ENCODE measurements at regions not wholly inside any gene's neighbourhood (a gene's known extent, or its start where the extent isn't known, plus 50 kb on each side); places are given as distances from the start of the nearest gene placed in this dataset.

DNA sequence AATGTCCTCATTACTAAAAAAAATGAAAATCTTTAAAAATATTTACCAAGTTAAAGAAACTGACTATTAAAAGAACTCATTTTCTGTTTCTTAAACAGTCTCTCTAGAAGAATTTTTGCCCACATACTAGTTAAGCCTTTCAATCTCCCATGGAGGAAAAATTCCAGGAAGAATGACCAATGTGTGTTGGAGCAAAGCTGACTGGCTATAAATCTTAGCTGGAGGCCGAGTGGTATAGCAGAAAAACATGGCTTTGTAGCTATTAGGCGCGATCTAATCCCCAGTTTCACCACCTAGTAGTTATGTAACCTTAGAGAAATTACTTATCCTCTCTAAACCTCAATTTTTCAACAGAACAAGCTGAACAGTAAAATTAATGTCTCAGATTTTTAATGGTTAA, 135.5 kb upstream of the PRLR start:
- TF ChIP-seq, protein P1, sequence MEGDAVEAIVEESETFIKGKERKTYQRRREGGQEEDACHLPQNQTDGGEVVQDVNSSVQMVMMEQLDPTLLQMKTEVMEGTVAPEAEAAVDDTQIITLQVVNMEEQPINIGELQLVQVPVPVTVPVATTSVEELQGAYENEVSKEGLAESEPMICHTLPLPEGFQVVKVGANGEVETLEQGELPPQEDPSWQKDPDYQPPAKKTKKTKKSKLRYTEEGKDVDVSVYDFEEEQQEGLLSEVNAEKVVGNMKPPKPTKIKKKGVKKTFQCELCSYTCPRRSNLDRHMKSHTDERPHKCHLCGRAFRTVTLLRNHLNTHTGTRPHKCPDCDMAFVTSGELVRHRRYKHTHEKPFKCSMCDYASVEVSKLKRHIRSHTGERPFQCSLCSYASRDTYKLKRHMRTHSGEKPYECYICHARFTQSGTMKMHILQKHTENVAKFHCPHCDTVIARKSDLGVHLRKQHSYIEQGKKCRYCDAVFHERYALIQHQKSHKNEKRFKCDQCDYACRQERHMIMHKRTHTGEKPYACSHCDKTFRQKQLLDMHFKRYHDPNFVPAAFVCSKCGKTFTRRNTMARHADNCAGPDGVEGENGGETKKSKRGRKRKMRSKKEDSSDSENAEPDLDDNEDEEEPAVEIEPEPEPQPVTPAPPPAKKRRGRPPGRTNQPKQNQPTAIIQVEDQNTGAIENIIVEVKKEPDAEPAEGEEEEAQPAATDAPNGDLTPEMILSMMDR (IDR thresholded peaks at IDR 0.05; ENCODE audit: control insufficient read depth, insufficient read depth, low read depth, low read length, missing control alignments): no peak
- no peak overlapping the region for H3K4me3 ChIP-seq (ENCODE audit: control insufficient read depth, low read depth, low read length)
- DNase-seq (ENCODE audit: low read depth): no peak

GRCh38 chr5:35364350-35364749, 134.1 kb upstream of the PRLR start:
- TF ChIP-seq, protein P1 (IDR thresholded peaks at IDR 0.05; ENCODE audit: control insufficient read depth, insufficient read depth, low read depth, low read length, missing control alignments): no peak
- DNase-seq (ENCODE audit: low read depth): no peak
- H3K4me3 ChIP-seq (ENCODE audit: control insufficient read depth, low read depth, low read length): no peak overlapping the region

GRCh38 chr5:35363387-35363965, 133.2 kb upstream of the PRLR start:
- H3K4me3 ChIP-seq (ENCODE audit: control insufficient read depth, low read depth, low read length): no peak overlapping the region
- TF ChIP-seq, protein P1 (IDR thresholded peaks at IDR 0.05; ENCODE audit: control insufficient read depth, insufficient read depth, low read depth, low read length, missing control alignments): no peak
- DNase-seq (ENCODE audit: low read depth): no peak

GRCh38 chr5:35362772-35363171, 132.5 kb upstream of the PRLR start:
- TF ChIP-seq, protein P1 (IDR thresholded peaks at IDR 0.05; ENCODE audit: control insufficient read depth, insufficient read depth, low read depth, low read length, missing control alignments): no peak
- DNase-seq (ENCODE audit: low read depth): no peak
- H3K4me3 ChIP-seq (ENCODE audit: control insufficient read depth, low read depth, low read length): no peak overlapping the region

GRCh38 chr5:35360671-35361070, 130.4 kb upstream of the PRLR start:
- TF ChIP-seq, protein P1 (IDR thresholded peaks at IDR 0.05; ENCODE audit: control insufficient read depth, insufficient read depth, low read depth, low read length, missing control alignments): no peak
- no peak for DNase-seq (ENCODE audit: low read depth)
- no peak overlapping the region for H3K4me3 ChIP-seq (ENCODE audit: control insufficient read depth, low read depth, low read length)

GRCh38 chr5:35359859-35360258, 129.6 kb upstream of the PRLR start:
- H3K4me3 ChIP-seq (ENCODE audit: control insufficient read depth, low read depth, low read length): no peak overlapping the region
- TF ChIP-seq, protein P1 (IDR thresholded peaks at IDR 0.05; ENCODE audit: control insufficient read depth, insufficient read depth, low read depth, low read length, missing control alignments): no peak
- no peak for DNase-seq (ENCODE audit: low read depth)

- DNase-seq (ENCODE audit: low read depth): no peak
- TF ChIP-seq, protein P1 (IDR thresholded peaks at IDR 0.05; ENCODE audit: control insufficient read depth, insufficient read depth, low read depth, low read length, missing control alignments): no peak
- H3K4me3 ChIP-seq (ENCODE audit: control insufficient read depth, low read depth, low read length): no peak overlapping the region
These were observed 127.7 kb upstream of the PRLR start for GRCh38 chr5:35357973-35358372.
